HG03558 (cell line): ENCODE measurements at regions not wholly inside any gene's neighbourhood (a gene's known extent, or its start where the extent isn't known, plus 50 kb on each side); places are given as distances from the start of the nearest gene placed in this dataset.
"Not testable (repeated sequence)": the region's sequence is repeated elsewhere in the genome, so short reads cannot be mapped to it uniquely, and the experiment has no call there.

Source experiments
- ATAC-seq: cut with Tn5 transposase; IDR thresholded peaks from one replicate; pipeline ENCODE4 v1.9.1; 2021; ENCODE audit warnings: moderate number of reproducible peaks; ENCODE audit not compliant: unreplicated experiment; ENCODE audit errors: extremely low read depth

GRCh38 chr1:90826834-90827233 is 109.7 kb upstream of the BARHL2 start:
- ATAC-seq, result no peak

- ATAC-seq, result no peak
These were observed 108.9 kb upstream of the BARHL2 start for GRCh38 chr1:90826024-90826423.

DNA sequence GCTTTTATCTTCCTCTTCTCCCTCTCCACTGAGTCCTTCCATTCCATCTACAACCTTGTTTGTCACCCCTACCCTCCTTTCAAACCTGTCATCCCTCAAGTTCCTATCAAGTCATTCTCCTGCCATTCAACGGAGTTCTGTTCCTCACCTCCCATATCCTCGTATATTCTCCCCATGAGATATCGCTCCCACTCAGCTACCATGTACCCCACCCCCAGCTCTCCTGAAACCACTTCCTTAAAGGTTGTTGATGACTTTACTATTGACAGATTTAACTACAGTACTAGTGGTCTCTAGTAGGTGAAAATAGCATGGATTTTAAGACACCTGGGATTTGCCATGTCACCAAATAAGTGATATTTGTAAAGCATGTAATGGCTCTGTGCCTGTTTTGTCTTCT is 107.4 kb upstream of the BARHL2 start:
- ATAC-seq, result no peak

DNA sequence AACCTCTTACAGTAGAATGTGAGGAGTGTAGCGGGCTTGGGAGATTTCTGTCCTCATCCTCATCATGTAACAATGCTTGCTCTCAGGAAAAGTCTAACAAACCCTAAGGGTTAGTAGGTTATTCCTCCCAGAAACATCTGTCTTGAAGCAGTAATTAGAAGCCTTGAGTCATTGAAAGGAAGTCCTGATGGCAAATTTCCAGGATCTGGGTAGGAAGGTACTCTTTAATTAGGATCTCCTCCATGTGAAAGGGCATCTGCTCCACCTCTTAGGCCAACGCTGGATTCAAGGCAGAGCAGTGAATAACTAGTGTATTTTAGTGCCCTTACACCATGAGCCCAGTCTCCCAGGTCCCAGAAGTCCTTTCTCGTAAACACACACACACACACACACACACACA is 106.6 kb upstream of the BARHL2 start:
- no peak for ATAC-seq

GRCh38 chr1:90821788-90822359 is 104.8 kb upstream of the BARHL2 start:
- ATAC-seq, result no peak

DNA sequence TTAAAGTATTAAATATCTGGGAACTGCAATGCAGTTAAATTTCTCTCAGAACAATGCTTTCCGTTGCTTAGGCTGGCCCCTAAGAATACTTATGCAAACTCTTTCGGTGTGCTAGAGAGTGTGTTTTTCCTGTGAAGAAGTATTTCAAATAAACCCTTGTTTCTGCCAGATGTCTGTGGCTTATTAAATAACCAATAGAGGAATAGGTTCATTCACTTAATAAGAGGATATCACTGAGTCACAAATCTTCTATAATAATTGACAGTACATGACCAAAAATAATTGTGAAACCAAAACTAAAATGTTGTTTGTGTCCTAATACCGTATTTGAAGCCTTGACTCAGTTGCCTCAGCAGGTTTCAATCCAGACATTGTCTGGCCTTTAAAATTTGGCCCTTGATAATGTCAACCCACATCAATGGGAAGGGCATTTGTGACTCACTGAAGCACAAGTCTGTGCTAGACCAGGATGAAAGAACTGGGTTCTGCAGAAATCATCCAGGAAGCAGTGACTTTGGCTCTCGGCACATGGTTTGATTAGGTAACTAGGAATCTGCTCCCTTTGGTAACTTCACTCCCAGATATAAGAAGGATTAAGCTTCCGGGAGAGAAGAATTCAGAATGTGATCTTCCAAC is 104.2 kb upstream of the BARHL2 start:
- ATAC-seq, result no peak

GRCh38 chr1:90820745-90821144 is 103.6 kb upstream of the BARHL2 start:
- no peak for ATAC-seq

GRCh38 chr1:90817399-90817798 is 100.3 kb upstream of the BARHL2 start:
- no peak for ATAC-seq

- ATAC-seq, result not testable (repeated sequence)
These were observed 95.1 kb upstream of the BARHL2 start for GRCh38 chr1:90812237-90812636.

GRCh38 chr1:90811444-90811950 is 94.4 kb upstream of the BARHL2 start:
- ATAC-seq, result not testable (repeated sequence)

GRCh38 chr1:90810681-90811080 is 93.6 kb upstream of the BARHL2 start:
- ATAC-seq, result no peak

GRCh38 chr1:90809996-90810395 is 92.9 kb upstream of the BARHL2 start:
- no peak for ATAC-seq

DNA sequence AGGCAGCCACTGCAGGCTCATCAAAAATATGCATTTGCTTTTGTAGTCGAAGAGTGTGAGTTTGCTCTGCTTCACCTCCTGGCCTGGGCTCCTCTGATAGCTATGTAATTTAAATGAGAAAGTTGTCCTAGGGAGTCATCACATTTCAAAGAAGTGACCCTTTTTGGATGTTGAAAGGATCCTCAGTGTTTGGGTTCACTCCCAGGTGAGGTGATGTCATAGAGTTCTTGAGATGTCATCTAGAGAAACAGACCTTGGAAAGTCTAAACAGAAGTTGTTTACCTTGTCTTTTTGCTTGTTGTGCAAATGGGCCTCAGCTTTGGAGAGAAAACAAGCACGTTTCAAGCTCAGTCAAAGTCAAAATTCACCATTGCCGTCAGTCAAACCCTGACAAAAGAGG is 92.0 kb upstream of the BARHL2 start:
- ATAC-seq, result no peak

GRCh38 chr1:90807329-90807728 is 90.2 kb upstream of the BARHL2 start:
- ATAC-seq, result no peak

DNA sequence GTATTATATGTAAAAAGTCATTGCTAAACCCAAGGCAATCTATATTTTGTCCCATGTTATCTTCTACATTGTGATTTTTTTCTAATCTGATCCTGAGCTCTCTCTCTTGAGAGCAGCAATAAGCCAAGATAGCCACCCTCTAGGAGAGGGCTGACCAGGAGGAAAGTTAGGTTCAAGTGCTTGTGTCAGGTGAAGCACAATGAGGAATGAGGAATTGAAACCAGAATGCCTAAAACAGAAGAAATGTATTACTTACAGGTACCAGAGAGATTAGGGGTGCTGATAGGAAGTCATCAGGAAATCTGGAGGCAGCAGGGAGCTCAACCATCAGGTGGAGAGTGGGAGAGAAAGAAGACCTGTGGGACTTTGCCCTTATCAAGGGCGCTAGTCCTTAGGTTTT is 85.5 kb upstream of the BARHL2 start:
- ATAC-seq, result no peak

GRCh38 chr1:90800012-90800717 is 83.1 kb upstream of the BARHL2 start:
- ATAC-seq, result no peak

- ATAC-seq, result no peak
These were observed 82.2 kb upstream of the BARHL2 start for GRCh38 chr1:90799326-90799725.

DNA sequence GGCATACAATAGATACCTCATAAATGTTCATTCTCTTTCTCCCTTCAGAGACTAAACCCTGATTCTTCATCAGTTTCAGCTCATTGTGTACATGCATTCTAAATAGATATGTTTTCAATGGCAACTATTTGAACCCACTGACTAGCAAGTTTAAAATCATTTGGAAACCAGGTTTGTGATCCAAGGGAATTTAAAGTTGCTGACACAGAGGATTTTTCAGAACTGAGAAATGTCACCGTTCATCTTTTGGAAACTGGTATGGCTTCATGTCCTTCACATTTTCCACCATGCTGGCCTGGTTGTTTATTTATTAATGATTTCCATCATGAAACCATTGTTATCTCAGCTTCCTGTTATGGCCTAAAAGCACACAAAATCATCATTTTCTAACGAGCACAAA is 81.8 kb upstream of the BARHL2 start:
- ATAC-seq, result no peak

DNA sequence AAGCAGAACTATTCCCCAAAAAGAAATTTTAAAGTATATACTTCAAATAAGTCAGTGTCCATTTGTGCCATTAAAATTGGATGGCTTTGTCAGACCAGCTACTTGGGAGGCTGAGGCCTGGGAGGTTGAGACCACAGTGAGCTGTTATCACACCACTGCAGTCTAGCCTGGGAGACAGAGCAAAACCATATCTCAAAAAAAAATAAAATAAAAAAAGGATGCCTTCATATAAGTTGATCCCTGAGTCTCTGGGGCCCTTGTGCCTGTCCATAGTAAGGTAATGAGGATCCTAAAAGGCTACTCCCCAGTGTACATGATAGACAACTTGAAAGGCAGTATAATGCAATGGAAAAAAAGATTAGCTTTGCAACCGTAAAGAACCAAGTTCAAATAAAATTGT is 81.2 kb upstream of the BARHL2 start:
- ATAC-seq, result no peak

DNA sequence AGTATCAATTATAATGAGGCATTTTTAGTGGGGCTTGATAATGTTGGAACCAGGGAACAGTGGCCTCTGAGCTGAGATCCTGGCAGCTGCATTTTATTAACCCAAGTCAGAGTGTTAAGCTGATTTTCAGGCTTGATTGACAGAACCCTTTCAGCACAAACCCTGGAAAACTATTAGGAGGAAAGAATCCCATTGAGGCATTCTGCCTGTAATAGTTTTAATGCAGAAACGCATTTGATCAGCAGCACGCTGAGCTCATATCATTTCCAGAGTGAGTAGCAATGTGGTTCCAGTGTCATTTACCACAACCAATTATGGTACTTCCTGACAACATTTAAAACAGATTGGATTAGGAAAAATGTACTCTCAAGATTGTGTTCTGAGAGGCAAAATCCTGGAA is 78.3 kb upstream of the BARHL2 start:
- ATAC-seq, result no peak

DNA sequence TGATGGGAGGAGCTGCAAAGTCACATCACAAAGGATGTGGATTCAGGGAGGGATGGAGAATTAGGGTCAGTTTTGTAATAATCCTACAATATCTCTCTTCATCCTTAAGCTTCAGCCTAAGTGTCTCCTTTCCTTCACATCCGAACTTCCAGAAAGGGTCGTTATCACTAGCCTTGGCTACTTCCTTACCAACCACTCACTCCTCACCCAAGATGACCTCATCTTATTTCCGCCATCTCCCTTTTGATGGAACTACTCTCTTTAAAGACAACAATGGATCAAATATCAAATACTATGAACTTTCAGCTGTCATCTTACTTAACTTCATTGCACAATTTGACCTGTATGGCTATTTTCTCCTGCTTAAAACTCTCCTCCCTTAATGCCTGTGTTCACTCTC is 69.6 kb upstream of the BARHL2 start:
- no peak for ATAC-seq
